Esophagus muscularis mucosa (tissue), 3 donors: ENCODE measurements at regions not wholly inside any gene's neighbourhood (a gene's known extent, or its start where the extent isn't known, plus 50 kb on each side); places are given as distances from the start of the nearest gene placed in this dataset.

Source experiments
- POLR2A ChIP-seq: fragments of 450-650 bp; IDR thresholded peaks from one replicate; pipeline ENCODE4 v1.6.1; 2017; ENCODE audit warnings: antibody characterized with exemption, moderate library complexity, mild to moderate bottlenecking, low read depth
- TF ChIP-seq, protein P1 (sequence below), 3 experiments: fragments of 200-600 bp in 2 of 3; fragments of 450-650 bp in 1 of 3; sonication (generic) in 2 of 3; IDR thresholded peaks; one replicate each; pipeline ENCODE4 v1.5.1; 2017 to 2019; ENCODE audit warnings: antibody characterized with exemption in 3 of 3, mild to moderate bottlenecking in 2 of 3, moderate library complexity in 1 of 3

DNA sequence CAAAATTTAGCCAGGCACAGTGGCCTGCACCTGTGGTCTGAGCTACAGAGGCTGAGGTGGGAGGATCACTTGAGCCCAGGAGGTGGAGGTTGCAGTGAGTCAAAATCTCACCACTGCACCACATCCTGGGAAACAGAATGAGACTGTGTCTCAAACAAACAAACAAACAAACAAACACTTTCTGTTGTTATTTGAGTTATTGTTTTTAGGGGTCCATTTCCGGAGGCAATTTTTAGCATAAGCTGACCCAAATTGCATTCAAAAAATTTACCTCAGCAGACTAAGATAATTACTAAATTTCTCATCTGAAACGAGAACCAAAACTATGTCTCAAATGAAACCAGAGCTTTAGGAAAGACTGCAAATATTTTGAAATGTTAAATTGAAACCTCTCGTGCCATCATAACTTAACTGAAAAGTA is 1485.1 kb downstream of the EFNA5 start:
- no peak for TF ChIP-seq POLR2A
- TF ChIP-seq, protein P1, sequence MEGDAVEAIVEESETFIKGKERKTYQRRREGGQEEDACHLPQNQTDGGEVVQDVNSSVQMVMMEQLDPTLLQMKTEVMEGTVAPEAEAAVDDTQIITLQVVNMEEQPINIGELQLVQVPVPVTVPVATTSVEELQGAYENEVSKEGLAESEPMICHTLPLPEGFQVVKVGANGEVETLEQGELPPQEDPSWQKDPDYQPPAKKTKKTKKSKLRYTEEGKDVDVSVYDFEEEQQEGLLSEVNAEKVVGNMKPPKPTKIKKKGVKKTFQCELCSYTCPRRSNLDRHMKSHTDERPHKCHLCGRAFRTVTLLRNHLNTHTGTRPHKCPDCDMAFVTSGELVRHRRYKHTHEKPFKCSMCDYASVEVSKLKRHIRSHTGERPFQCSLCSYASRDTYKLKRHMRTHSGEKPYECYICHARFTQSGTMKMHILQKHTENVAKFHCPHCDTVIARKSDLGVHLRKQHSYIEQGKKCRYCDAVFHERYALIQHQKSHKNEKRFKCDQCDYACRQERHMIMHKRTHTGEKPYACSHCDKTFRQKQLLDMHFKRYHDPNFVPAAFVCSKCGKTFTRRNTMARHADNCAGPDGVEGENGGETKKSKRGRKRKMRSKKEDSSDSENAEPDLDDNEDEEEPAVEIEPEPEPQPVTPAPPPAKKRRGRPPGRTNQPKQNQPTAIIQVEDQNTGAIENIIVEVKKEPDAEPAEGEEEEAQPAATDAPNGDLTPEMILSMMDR (IDR thresholded peaks at IDR 0.05), result no peak
